H7 (cell line): ENCODE measurements at regions not wholly inside any gene's neighbourhood (a gene's known extent, or its start where the extent isn't known, plus 50 kb on each side); places are given as distances from the start of the nearest gene placed in this dataset.

ENCODE experiments used
- DNase-seq: peaks from one replicate; pipeline ENCODE4 v3.0.0; 2012
- H3K27me3 ChIP-seq: 2 replicates; pipeline ENCODE4 v1.6.0; 2011; ENCODE audit warnings: mild to moderate bottlenecking, low read length; ENCODE audit not compliant: control insufficient read depth, insufficient read depth
- H3K36me3 ChIP-seq: replicated peaks from 2 replicates; pipeline ENCODE4 v1.5.1; 2011; ENCODE audit warnings: low read length; ENCODE audit not compliant: control insufficient read depth, insufficient read depth
- H3K4me3 ChIP-seq: 2 replicates; pipeline ENCODE4 v1.5.1; 2011; ENCODE audit warnings: low read depth, mild to moderate bottlenecking, control low read depth, low read length, moderate library complexity; ENCODE audit not compliant: insufficient read depth

GRCh38 chr10:100652406-100653135 lies 92.8 kb upstream of the PAX2 start:
- no peak for DNase-seq
- Histone ChIP-seq H3K27me3 (peaks cover 42% of the 10 kb centered on the region), H3K36me3 (no peaks in the 10 kb centered on the region), H3K4me3 (no peak overlapping the region)

- Histone ChIP-seq H3K36me3 (no peaks in the 10 kb centered on the region), H3K4me3 (peak overlapping the region; percentile 54), H3K27me3 (peaks cover 51% of the 10 kb centered on the region)
- DNase-seq = no peak
Observed at GRCh38 chr10:100653238-100653956, 92.0 kb upstream of the PAX2 start.

DNA sequence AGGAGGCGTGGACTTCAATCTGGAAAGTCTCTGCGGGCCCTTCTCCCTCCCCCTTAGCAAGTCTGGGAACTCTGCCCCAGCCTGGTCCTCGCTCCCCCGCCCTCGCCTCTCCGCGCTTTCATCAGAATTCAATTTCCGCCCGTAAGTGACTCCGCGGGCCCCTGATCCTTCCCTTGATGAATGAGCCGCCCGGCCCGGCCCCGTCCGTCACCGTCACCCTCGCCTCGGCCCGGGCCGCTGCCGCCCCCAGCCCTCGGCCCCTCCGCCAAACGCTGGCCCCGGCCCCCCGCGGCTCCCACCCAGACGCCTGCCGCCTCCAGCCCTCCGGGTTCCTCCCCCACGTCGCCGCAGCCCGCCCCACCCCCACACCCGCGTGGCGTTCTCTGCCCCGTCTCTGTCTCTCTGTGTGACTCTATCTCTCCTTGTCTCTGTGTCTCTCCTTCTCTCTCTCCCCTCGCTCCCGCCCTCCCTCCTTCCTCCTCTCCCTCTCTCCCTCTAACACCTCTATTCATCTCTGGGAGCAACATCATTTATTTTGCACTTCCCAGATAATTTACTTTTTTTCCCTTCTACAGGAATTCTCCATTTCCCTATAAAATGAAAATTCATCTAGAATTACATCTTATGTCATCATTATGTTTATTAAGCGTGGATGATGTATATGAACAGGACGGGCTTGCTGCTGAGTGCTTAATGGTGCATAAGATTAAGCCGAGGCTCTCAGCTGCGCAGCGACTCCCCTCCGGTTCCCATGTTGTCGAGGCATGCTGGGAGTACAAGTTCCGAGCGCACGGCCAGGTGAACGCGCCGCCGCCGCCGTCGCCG lies 91.2 kb upstream of the PAX2 start:
- no peaks in the 10 kb centered on the region for H3K36me3 ChIP-seq
- peak; percentile 88 for DNase-seq
- H3K4me3 ChIP-seq = peak overlapping the region; percentile 54
- peaks cover 58% of the 10 kb centered on the region for H3K27me3 ChIP-seq

DNA sequence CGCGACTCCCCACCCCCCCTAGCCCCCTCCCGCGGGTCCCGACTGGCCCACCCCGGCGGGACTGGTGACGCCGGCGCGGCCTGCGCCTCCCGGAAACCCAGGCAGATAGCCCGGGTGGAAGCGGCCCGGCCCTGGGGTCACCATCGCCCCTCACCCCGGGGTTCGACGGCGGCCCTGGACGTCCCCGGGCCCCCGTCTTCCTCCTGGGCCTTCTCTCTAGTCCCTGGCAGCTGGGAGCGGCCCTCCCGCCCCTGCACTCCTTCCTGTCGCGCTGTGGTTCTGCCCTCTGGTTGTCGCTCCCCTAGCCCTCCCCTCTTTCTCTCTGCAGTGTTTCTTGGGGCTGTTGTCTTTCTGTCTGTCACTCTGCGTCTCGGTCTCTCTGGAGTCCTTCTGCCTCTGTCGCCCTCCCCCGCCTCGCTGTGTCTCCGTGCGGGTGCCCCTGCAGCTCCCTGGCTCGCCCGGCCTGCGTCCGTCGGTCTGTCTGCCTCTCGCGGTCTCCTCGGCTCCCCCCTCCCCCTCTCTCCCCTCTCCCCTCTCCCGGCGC lies 90.5 kb upstream of the PAX2 start:
- peak; percentile 88 for DNase-seq

GRCh38 chr10:100655326-100655759 lies 90.0 kb upstream of the PAX2 start:
- no peak for DNase-seq
- Histone ChIP-seq H3K4me3 (peak overlapping the region; percentile 54), H3K27me3 (peaks cover 69% of the 10 kb centered on the region), H3K36me3 (no peaks in the 10 kb centered on the region)

More for the DNA sequence above, 90.5 kb upstream of the PAX2 start:
- peak overlapping the region; percentile 54 for H3K4me3 ChIP-seq
- peaks cover 65% of the 10 kb centered on the region for H3K27me3 ChIP-seq
- H3K36me3 ChIP-seq = no peaks in the 10 kb centered on the region

- Histone ChIP-seq H3K4me3 (peak overlapping the region; percentile 54), H3K36me3 (no peaks in the 10 kb centered on the region), H3K27me3 (peaks cover 75% of the 10 kb centered on the region)
- DNase-seq = peak; percentile 83
Observed at GRCh38 chr10:100655760-100656421, 89.5 kb upstream of the PAX2 start.

- Histone ChIP-seq H3K36me3 (no peaks in the 10 kb centered on the region), H3K4me3 (peak overlapping the region; percentile 54), H3K27me3 (peaks cover 78% of the 10 kb centered on the region)
- DNase-seq = peak; percentile 98
Observed at GRCh38 chr10:100656454-100656853, 88.9 kb upstream of the PAX2 start.

DNA sequence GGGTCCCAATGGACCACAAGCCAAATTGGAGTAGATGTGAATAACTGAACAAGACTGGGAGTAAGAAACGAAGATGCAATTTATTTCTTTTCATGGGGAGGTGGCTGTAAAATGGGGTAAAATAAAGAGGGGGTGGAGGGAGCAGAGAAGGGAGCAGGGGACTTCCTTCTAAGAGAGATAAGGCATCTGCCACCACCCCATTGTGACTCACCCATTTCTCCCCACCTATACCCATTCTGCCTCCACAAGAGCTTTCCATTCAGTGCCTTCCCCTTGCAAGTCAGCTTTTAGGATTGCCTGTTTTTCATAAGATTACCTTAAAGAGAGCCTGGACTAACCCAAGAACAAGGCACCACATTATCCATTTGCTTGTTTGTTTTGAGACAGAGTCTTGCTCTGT lies 87.1 kb upstream of the PAX2 start:
- Histone ChIP-seq H3K27me3 (peaks cover 67% of the 10 kb centered on the region), H3K36me3 (no peaks in the 10 kb centered on the region), H3K4me3 (no peak overlapping the region)
- peak; percentile 20 for DNase-seq

- no peaks in the 10 kb centered on the region for H3K36me3 ChIP-seq
Observed at GRCh38 chr10:100659361-100660098, 85.9 kb upstream of the PAX2 start.

DNA sequence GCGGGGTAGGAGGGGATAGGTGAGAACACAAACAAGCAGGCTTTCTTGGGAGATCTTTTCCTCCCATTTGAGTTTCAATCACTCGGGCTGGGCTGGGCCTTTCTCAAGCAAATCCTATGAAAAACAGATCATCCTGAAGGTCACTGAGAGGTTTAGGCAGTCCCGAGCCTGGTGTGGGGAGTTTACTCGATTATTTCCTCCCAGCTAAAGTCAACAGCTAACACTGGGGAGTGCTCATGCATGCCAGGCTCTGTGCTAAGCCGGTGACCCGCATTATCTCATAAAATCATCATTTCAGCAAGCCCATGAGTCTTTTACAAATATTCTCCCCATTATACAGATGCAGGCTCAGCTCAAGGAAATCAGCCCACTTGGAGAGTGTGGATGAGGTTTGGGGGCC lies 85.0 kb upstream of the PAX2 start:
- peaks cover 56% of the 10 kb centered on the region for H3K27me3 ChIP-seq
- H3K36me3 ChIP-seq = no peaks in the 10 kb centered on the region
- H3K4me3 ChIP-seq = no peak overlapping the region
- DNase-seq = peak; percentile 28

More at GRCh38 chr10:100659361-100660098, 85.9 kb upstream of the PAX2 start:
- no peak overlapping the region for H3K4me3 ChIP-seq
- peaks cover 61% of the 10 kb centered on the region for H3K27me3 ChIP-seq
- peak; percentile 83 for DNase-seq

- DNase-seq = no peak
- Histone ChIP-seq H3K27me3 (peaks cover 50% of the 10 kb centered on the region), H3K36me3 (no peaks in the 10 kb centered on the region), H3K4me3 (no peak overlapping the region)
Observed at GRCh38 chr10:100660945-100661344, 84.4 kb upstream of the PAX2 start.

GRCh38 chr10:100661520-100661919 lies 83.9 kb upstream of the PAX2 start:
- no peaks in the 10 kb centered on the region for H3K36me3 ChIP-seq
- DNase-seq = peak; percentile 67
- peaks cover 48% of the 10 kb centered on the region for H3K27me3 ChIP-seq
- H3K4me3 ChIP-seq = no peak overlapping the region

GRCh38 chr10:100662067-100662466 lies 83.3 kb upstream of the PAX2 start:
- DNase-seq = peak; percentile 27
- H3K4me3 ChIP-seq = no peak overlapping the region
- no peaks in the 10 kb centered on the region for H3K36me3 ChIP-seq
- peaks cover 43% of the 10 kb centered on the region for H3K27me3 ChIP-seq
